ENCODE measurements at regions not wholly inside any gene's neighbourhood (a gene's known extent, or its start where the extent isn't known, plus 50 kb on each side); places are given as distances from the start of the nearest gene placed in this dataset.

DNA sequence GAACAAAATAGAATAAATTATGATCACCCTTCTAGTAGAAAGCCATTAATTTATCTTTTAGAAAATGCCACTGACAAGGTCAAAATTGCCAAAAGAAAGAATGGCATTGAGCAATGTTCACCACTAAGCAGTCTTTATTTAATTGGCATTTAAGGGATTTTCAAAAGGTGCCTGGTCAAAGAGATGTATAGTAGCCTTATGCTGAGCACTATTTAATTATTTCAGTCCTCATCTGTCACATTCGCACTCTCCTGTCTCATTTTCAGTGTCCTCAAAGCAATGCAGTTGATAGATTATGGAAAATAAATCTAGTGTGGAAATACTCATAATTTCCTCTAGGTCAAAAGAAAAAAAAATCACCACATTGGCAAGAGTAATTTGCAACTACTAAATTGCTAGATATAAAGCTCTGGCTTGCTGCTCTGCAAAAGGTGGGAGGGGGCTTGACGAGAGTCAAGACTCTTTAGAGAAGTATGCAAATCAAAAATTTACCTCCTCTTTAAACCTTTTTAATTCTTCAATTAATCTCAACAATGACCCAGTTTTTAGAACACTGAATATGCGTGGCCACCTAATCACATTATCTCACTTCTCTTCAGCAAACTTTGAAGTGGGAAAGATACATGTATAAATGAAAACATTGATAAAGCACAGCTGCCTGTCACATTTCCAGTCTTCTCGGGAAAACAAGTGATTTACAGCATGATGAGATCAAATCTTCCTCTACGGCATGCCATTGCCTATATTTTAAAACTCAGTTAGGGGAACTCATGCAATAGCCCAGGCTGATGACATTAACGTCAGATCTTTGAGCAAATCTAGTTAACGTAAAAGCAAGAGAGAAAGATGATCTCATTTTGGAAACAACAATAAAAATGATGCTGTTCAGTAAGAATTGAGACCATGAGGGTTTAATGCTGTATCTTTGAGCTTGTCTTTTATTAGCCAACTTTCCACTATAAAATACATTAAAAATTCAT is 373.1 kb upstream of the DCN start:
- Histone ChIP-seq H3K36me3 (replicated peaks; ENCODE audit: insufficient read depth, low read depth) (no peaks in the 10 kb centered on the region), H3K9me3 (ENCODE audit: low read depth) (no peaks in the 10 kb centered on the region), H3K79me2 (no peaks in the 10 kb centered on the region)

DNA sequence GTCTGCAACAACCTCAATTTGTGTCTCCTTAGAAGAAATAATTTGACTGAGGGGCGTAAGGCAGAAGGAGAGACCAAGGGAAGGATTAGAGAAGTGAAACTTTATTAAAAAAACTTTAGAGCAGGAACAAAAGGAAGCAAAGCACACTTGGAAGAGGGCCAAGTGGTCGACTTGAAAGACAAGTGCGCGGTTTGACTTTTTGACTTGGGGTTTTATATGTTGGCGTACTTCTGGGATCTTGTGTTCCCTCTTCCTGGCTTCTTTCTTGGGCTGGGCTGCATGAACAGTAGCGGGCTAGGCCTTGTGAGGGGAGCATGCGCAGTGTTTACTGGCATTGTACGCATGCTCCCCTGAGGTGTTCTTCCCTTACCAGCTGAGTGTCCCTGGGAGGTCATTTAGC is 369.3 kb upstream of the DCN start:
- no peak for TF ChIP-seq EZH2phosphoT487 (IDR thresholded peaks at IDR 0.05; ENCODE audit: low read depth, severe bottlenecking, unreplicated experiment)
- TF ChIP-seq, protein P1, sequence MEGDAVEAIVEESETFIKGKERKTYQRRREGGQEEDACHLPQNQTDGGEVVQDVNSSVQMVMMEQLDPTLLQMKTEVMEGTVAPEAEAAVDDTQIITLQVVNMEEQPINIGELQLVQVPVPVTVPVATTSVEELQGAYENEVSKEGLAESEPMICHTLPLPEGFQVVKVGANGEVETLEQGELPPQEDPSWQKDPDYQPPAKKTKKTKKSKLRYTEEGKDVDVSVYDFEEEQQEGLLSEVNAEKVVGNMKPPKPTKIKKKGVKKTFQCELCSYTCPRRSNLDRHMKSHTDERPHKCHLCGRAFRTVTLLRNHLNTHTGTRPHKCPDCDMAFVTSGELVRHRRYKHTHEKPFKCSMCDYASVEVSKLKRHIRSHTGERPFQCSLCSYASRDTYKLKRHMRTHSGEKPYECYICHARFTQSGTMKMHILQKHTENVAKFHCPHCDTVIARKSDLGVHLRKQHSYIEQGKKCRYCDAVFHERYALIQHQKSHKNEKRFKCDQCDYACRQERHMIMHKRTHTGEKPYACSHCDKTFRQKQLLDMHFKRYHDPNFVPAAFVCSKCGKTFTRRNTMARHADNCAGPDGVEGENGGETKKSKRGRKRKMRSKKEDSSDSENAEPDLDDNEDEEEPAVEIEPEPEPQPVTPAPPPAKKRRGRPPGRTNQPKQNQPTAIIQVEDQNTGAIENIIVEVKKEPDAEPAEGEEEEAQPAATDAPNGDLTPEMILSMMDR (IDR thresholded peaks at IDR 0.05; ENCODE audit: poor library complexity) = no peak
- no peak for TF ChIP-seq EZH2 (IDR thresholded peaks at IDR 0.05; ENCODE audit: borderline replicate concordance)
- no peak for DNase-seq (ENCODE audit: low spot score)
- 96% methylated on average over 8 of the region's 8 CpGs for WGBS (ENCODE audit: low lambda C conversion rate, missing lambda C conversion rate)
- no peak overlapping the region for H3K27ac ChIP-seq
- H4K20me1 ChIP-seq (ENCODE audit: insufficient read depth, poor library complexity, severe bottlenecking) = no peaks in the 10 kb centered on the region
- H3K36me3 ChIP-seq (replicated peaks; ENCODE audit: insufficient read depth, low read depth) = no peaks in the 10 kb centered on the region
- no peak overlapping the region for H2AFZ ChIP-seq
- H3K9me3 ChIP-seq (ENCODE audit: low read depth) = no peaks in the 10 kb centered on the region
- H3K4me2 ChIP-seq = no peak overlapping the region
- peaks cover 3% of the 10 kb centered on the region for H3K4me1 ChIP-seq (ENCODE audit: insufficient read depth)
- H3K9me2 ChIP-seq (replicated peaks; ENCODE audit: insufficient read depth) = no peaks in the 10 kb centered on the region
- no peaks in the 10 kb centered on the region for H3K79me2 ChIP-seq
- H3K4me3 ChIP-seq = no peak overlapping the region
- no peaks in the 10 kb centered on the region for H3K27me3 ChIP-seq

More for the DNA sequence above, 373.1 kb upstream of the DCN start:
- Histone ChIP-seq H3K4me3 (no peak overlapping the region), H3K4me2 (no peak overlapping the region), H3K4me1 (ENCODE audit: insufficient read depth) (peaks cover 3% of the 10 kb centered on the region), H2AFZ (no peak overlapping the region), H3K9me2 (replicated peaks; ENCODE audit: insufficient read depth) (no peaks in the 10 kb centered on the region), H3K27ac (no peak overlapping the region), H4K20me1 (ENCODE audit: insufficient read depth, poor library complexity, severe bottlenecking) (no peaks in the 10 kb centered on the region), H3K27me3 (no peaks in the 10 kb centered on the region)
- 62% methylated on average over 7 of the region's 7 CpGs for WGBS (ENCODE audit: low lambda C conversion rate, missing lambda C conversion rate)
- no peak for DNase-seq (ENCODE audit: low spot score)
- TF ChIP-seq EZH2phosphoT487 (IDR thresholded peaks at IDR 0.05; ENCODE audit: low read depth, severe bottlenecking, unreplicated experiment) (no peak), EZH2 (IDR thresholded peaks at IDR 0.05; ENCODE audit: borderline replicate concordance) (no peak)
- TF ChIP-seq, protein P1 (IDR thresholded peaks at IDR 0.05; ENCODE audit: poor library complexity) = no peak

DNA sequence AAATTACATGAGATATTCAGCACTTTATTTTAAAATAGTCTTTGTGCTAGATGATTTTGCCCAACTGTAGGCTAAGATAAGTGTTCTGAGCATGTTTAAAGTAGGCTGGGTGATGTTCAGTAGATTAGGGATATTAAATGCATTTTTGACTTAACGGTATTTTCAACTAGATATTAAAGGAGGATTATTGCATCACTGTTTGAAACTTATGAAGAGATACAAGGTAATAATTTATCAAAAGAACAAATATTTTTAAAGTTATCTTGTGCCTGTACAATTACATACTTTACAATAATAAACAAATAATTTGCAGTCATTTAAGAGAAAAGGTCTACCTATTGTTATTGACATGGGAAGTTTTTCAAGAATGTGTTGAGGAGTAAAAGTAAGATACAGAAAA is 368.6 kb upstream of the DCN start:
- H3K27me3 ChIP-seq = no peaks in the 10 kb centered on the region
- WGBS (ENCODE audit: low lambda C conversion rate, missing lambda C conversion rate) = 95% methylated on average over 1 of the region's 1 CpG

More for the DNA sequence above, 368.6 kb upstream of the DCN start:
- H3K4me3 ChIP-seq = no peak overlapping the region
- no peaks in the 10 kb centered on the region for H3K79me2 ChIP-seq
- TF ChIP-seq EZH2phosphoT487 (IDR thresholded peaks at IDR 0.05; ENCODE audit: low read depth, severe bottlenecking, unreplicated experiment) (no peak), EZH2 (IDR thresholded peaks at IDR 0.05; ENCODE audit: borderline replicate concordance) (no peak)
- TF ChIP-seq, protein P1 (IDR thresholded peaks at IDR 0.05; ENCODE audit: poor library complexity) = no peak
- H3K9me2 ChIP-seq (replicated peaks; ENCODE audit: insufficient read depth) = no peaks in the 10 kb centered on the region
- H3K9me3 ChIP-seq (ENCODE audit: low read depth) = no peaks in the 10 kb centered on the region
- DNase-seq (ENCODE audit: low spot score) = no peak
- H3K27ac ChIP-seq = no peak overlapping the region
- H2AFZ ChIP-seq = no peak overlapping the region
- no peak overlapping the region for H3K4me2 ChIP-seq
- H4K20me1 ChIP-seq (ENCODE audit: insufficient read depth, poor library complexity, severe bottlenecking) = no peaks in the 10 kb centered on the region
- no peaks in the 10 kb centered on the region for H3K4me1 ChIP-seq (ENCODE audit: insufficient read depth)
- H3K36me3 ChIP-seq (replicated peaks; ENCODE audit: insufficient read depth, low read depth) = no peaks in the 10 kb centered on the region

Data from hepatocyte (in vitro differentiated cells).